DOHH2 (cell line): ENCODE measurements at regions not wholly inside any gene's neighbourhood (a gene's known extent, or its start where the extent isn't known, plus 50 kb on each side); places are given as distances from the start of the nearest gene placed in this dataset.

Experiments
- H3F3A ChIP-seq: fragments of 200-600 bp; sonication (generic), shearing (Covaris generic); 2 replicates; pipeline ENCODE4 v1.6.0; 2016; ENCODE audit warnings: antibody characterized with exemption, mild to moderate bottlenecking; ENCODE audit not compliant: control insufficient read depth, insufficient read depth
- H3K27ac ChIP-seq: fragments of 200-600 bp; sonication (generic); 2 replicates; pipeline ENCODE4 v1.5.1; 2014; ENCODE audit warnings: low read depth, mild to moderate bottlenecking, low read length, moderate library complexity
- H3K27me3 ChIP-seq: fragments of 200-600 bp; sonication (generic); 2 replicates; pipeline ENCODE4 v1.6.1; 2014; ENCODE audit warnings: mild to moderate bottlenecking, low read length, mixed read lengths; ENCODE audit not compliant: control insufficient read depth
- H3K36me3 ChIP-seq: fragments of 200-600 bp; sonication (generic); 2 replicates; pipeline ENCODE4 v1.6.1; 2014; ENCODE audit warnings: mild to moderate bottlenecking, low read length, moderate library complexity, mixed read lengths; ENCODE audit not compliant: control insufficient read depth
- H3K4me1 ChIP-seq: fragments of 200-600 bp; sonication (generic); 2 replicates; pipeline ENCODE4 v1.6.1; 2014; ENCODE audit warnings: mild to moderate bottlenecking, low read length, mixed read lengths; ENCODE audit not compliant: control insufficient read depth
- H3K4me2 ChIP-seq: fragments of 200-600 bp; sonication (generic); 2 replicates; pipeline ENCODE4 v1.6.0; 2014; ENCODE audit warnings: mild to moderate bottlenecking, low read length, moderate library complexity
- H3K4me3 ChIP-seq: fragments of 200-600 bp; sonication (generic); 2 replicates; pipeline ENCODE4 v1.5.1; 2014; ENCODE audit warnings: mild to moderate bottlenecking, low read length, mixed read lengths
- H3K79me2 ChIP-seq: fragments of 200-600 bp; sonication (generic); 2 replicates; pipeline ENCODE4 v1.6.1; 2014; ENCODE audit warnings: mild to moderate bottlenecking, low read length, mixed read lengths; ENCODE audit not compliant: control insufficient read depth
- H3K9me2 ChIP-seq: fragments of 200-600 bp; sonication (generic); replicated peaks from 2 replicates; pipeline ENCODE4 v1.6.1; 2014; ENCODE audit warnings: mild to moderate bottlenecking, low read length, mixed read lengths; ENCODE audit not compliant: control insufficient read depth
- H3K9me3 ChIP-seq: fragments of 200-600 bp; sonication (generic); 2 replicates; pipeline ENCODE4 v1.6.1; 2014; ENCODE audit warnings: antibody characterized with exemption, low read length, mixed read lengths; ENCODE audit not compliant: control insufficient read depth, insufficient read depth
- H4K20me1 ChIP-seq: fragments of 200-600 bp; sonication (generic); 2 replicates; pipeline ENCODE4 v1.6.0; 2014; ENCODE audit warnings: low read depth, mild to moderate bottlenecking, antibody characterized with exemption, low read length, moderate library complexity; ENCODE audit not compliant: control insufficient read depth, insufficient read depth
- EZH2phosphoT487 ChIP-seq: fragments of 200-600 bp; sonication (generic); IDR thresholded peaks from 2 replicates; pipeline ENCODE4 v1.6.1; 2017; ENCODE audit warnings: borderline replicate concordance, mild to moderate bottlenecking, antibody characterized with exemption, low read length, moderate library complexity, mixed read lengths
- TF ChIP-seq, protein P1 (sequence below): fragments of 200-600 bp; sonication (generic); IDR thresholded peaks from one replicate; pipeline ENCODE4 v1.5.1; 2014; ENCODE audit warnings: antibody characterized with exemption, mild to moderate bottlenecking, low read depth, low read length; ENCODE audit not compliant: poor library complexity, severe bottlenecking

- H3K4me3 ChIP-seq, result no peak overlapping the region
- H3K27ac ChIP-seq, result no peak overlapping the region
- H3K27me3 ChIP-seq, result no peaks in the 10 kb centered on the region
- H3F3A ChIP-seq, result no peaks in the 10 kb centered on the region
- peaks cover 9% of the 10 kb centered on the region for H3K9me3 ChIP-seq
- H3K36me3 ChIP-seq, result no peaks in the 10 kb centered on the region
- peaks cover 29% of the 10 kb centered on the region for H3K4me1 ChIP-seq
- no peak overlapping the region for H3K4me2 ChIP-seq
- H4K20me1 ChIP-seq, result no peaks in the 10 kb centered on the region
- H3K79me2 ChIP-seq, result no peaks in the 10 kb centered on the region
- no peaks in the 10 kb centered on the region for H3K9me2 ChIP-seq
- TF ChIP-seq EZH2phosphoT487, result no peak
- TF ChIP-seq, protein P1, sequence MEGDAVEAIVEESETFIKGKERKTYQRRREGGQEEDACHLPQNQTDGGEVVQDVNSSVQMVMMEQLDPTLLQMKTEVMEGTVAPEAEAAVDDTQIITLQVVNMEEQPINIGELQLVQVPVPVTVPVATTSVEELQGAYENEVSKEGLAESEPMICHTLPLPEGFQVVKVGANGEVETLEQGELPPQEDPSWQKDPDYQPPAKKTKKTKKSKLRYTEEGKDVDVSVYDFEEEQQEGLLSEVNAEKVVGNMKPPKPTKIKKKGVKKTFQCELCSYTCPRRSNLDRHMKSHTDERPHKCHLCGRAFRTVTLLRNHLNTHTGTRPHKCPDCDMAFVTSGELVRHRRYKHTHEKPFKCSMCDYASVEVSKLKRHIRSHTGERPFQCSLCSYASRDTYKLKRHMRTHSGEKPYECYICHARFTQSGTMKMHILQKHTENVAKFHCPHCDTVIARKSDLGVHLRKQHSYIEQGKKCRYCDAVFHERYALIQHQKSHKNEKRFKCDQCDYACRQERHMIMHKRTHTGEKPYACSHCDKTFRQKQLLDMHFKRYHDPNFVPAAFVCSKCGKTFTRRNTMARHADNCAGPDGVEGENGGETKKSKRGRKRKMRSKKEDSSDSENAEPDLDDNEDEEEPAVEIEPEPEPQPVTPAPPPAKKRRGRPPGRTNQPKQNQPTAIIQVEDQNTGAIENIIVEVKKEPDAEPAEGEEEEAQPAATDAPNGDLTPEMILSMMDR, result no peak
Measured at GRCh38 chr12:68445824-68446223, 113.7 kb upstream of the MDM1 start.

GRCh38 chr12:68446384-68446783 is 114.2 kb upstream of the MDM1 start:
- no peaks in the 10 kb centered on the region for H3K27me3 ChIP-seq
- no peak overlapping the region for H3K4me3 ChIP-seq
- H3K27ac ChIP-seq, result no peak overlapping the region

GRCh38 chr12:68446901-68447796 is 115.0 kb upstream of the MDM1 start:
- H3K27ac ChIP-seq, result no peak overlapping the region
- peak overlapping the region; percentile 33 for H3K4me2 ChIP-seq
- H3K4me3 ChIP-seq, result peak overlapping the region; percentile 1; the same call in 1 of the 2 replicates

More at GRCh38 chr12:68446384-68446783, 114.2 kb upstream of the MDM1 start:
- Histone ChIP-seq H3K79me2 (no peaks in the 10 kb centered on the region), H3F3A (no peaks in the 10 kb centered on the region), H3K4me1 (peaks cover 35% of the 10 kb centered on the region), H3K4me2 (no peak overlapping the region), H3K36me3 (no peaks in the 10 kb centered on the region), H4K20me1 (no peaks in the 10 kb centered on the region), H3K9me3 (peaks cover 9% of the 10 kb centered on the region), H3K9me2 (no peaks in the 10 kb centered on the region)
- TF ChIP-seq, protein P1, result no peak
- TF ChIP-seq EZH2phosphoT487, result no peak

More at GRCh38 chr12:68446901-68447796, 115.0 kb upstream of the MDM1 start:
- Histone ChIP-seq H3F3A (no peaks in the 10 kb centered on the region), H3K4me1 (peaks cover 39% of the 10 kb centered on the region), H3K79me2 (no peaks in the 10 kb centered on the region), H3K36me3 (no peaks in the 10 kb centered on the region), H4K20me1 (no peaks in the 10 kb centered on the region), H3K27me3 (no peaks in the 10 kb centered on the region), H3K9me2 (no peaks in the 10 kb centered on the region), H3K9me3 (peaks cover 9% of the 10 kb centered on the region)
- TF ChIP-seq, protein P1, result no peak
- no peak for TF ChIP-seq EZH2phosphoT487
